HG03558 (cell line): ENCODE measurements at regions not wholly inside any gene's neighbourhood (a gene's known extent, or its start where the extent isn't known, plus 50 kb on each side); places are given as distances from the start of the nearest gene placed in this dataset.
"Not testable (repeated sequence)": the region's sequence is repeated elsewhere in the genome, so short reads cannot be mapped to it uniquely, and the experiment has no call there.

Source experiments
- ATAC-seq: cut with Tn5 transposase; IDR thresholded peaks from one replicate; pipeline ENCODE4 v1.9.1; 2021; ENCODE audit warnings: moderate number of reproducible peaks; ENCODE audit not compliant: unreplicated experiment; ENCODE audit errors: extremely low read depth

- ATAC-seq, result no peak
Observed at GRCh38 chr4:188976644-188977115, 837.4 kb downstream of the TRIML1 start.

GRCh38 chr4:188977232-188977631 is 838.0 kb downstream of the TRIML1 start:
- not testable (repeated sequence) for ATAC-seq

GRCh38 chr4:188984518-188984917 is 845.3 kb downstream of the TRIML1 start:
- no peak for ATAC-seq

GRCh38 chr4:188986271-188986689 is 847.0 kb downstream of the TRIML1 start:
- no peak for ATAC-seq

GRCh38 chr4:188987011-188987410 is 847.8 kb downstream of the TRIML1 start:
- ATAC-seq, result no peak

GRCh38 chr4:188988131-188988530 is 848.9 kb downstream of the TRIML1 start:
- no peak for ATAC-seq

- ATAC-seq, result no peak
Observed at GRCh38 chr4:188989371-188989770, 850.1 kb downstream of the TRIML1 start.

GRCh38 chr4:188992706-188993105 is 853.5 kb downstream of the TRIML1 start:
- no peak for ATAC-seq

GRCh38 chr4:188993871-188994270 is 854.6 kb downstream of the TRIML1 start:
- ATAC-seq, result no peak

GRCh38 chr4:189001283-189001970 is 862.2 kb downstream of the TRIML1 start:
- ATAC-seq, result no peak

GRCh38 chr4:189001971-189002450 is 862.8 kb downstream of the TRIML1 start:
- no peak for ATAC-seq

GRCh38 chr4:189002475-189002874 is 863.2 kb downstream of the TRIML1 start:
- no peak for ATAC-seq

- ATAC-seq, result not testable (repeated sequence)
Observed at GRCh38 chr4:189010452-189011217, 871.4 kb downstream of the TRIML1 start.

GRCh38 chr4:189021831-189022230 is 882.6 kb downstream of the TRIML1 start:
- ATAC-seq, result no peak

GRCh38 chr4:189022440-189023035 is 883.3 kb downstream of the TRIML1 start:
- no peak for ATAC-seq

GRCh38 chr4:189029976-189030504 is 890.8 kb downstream of the TRIML1 start:
- ATAC-seq, result no peak

GRCh38 chr4:189032606-189033338 is 893.5 kb downstream of the TRIML1 start:
- ATAC-seq, result no peak

- ATAC-seq, result no peak
Observed at GRCh38 chr4:189033801-189034347, 894.6 kb downstream of the TRIML1 start.

- ATAC-seq, result no peak
Observed at GRCh38 chr4:189035091-189035490, 895.9 kb downstream of the TRIML1 start.

- no peak for ATAC-seq
Observed at GRCh38 chr4:189035654-189036053, 896.4 kb downstream of the TRIML1 start.
